Activated B cell treated with CpG ODN at 0.5 μM for 24 hours (primary cell): ENCODE measurements at regions not wholly inside any gene's neighbourhood (a gene's known extent, or its start where the extent isn't known, plus 50 kb on each side); places are given as distances from the start of the nearest gene placed in this dataset.

Experiments
- ATAC-seq: fragments of 200-7000 bp; cut with Tn5 transposase; one replicate; pipeline ENCODE4 v1.10.0; 2021; ENCODE audit warnings: low read depth, mild to moderate bottlenecking, moderate library complexity
- CTCF ChIA-PET: fragments of 350-600 bp; sonication (Branson Sonifier 250); formaldehyde crosslinking; loops from one replicate; lab custom pipeline; 2021; ENCODE audit warnings: antibody characterized with exemption; lab: Charles Lee
- POLR2A ChIA-PET: fragments of 350-600 bp; sonication (Branson Sonifier 250); formaldehyde crosslinking; loops from one replicate; lab custom pipeline; 2021; ENCODE audit warnings: antibody characterized with exemption; lab: Charles Lee
- DNase-seq: peaks from one replicate; pipeline ENCODE4 v3.0.0; 2022
- H3K27ac Mint-ChIP-seq: one replicate; pipeline ENCODE4 v1.8.0; 2020; ENCODE audit warnings: mixed read lengths
- H3K27me3 Mint-ChIP-seq: one replicate; pipeline ENCODE4 v1.8.0; 2021; ENCODE audit warnings: mixed read lengths
- H3K36me3 Mint-ChIP-seq: one replicate; pipeline ENCODE4 v1.8.0; 2021; ENCODE audit warnings: low read depth, mixed read lengths
- H3K4me1 Mint-ChIP-seq: one replicate; pipeline ENCODE4 v1.8.0; 2021; ENCODE audit warnings: mixed read lengths
- H3K4me3 Mint-ChIP-seq: one replicate; pipeline ENCODE4 v1.8.0; 2020; ENCODE audit warnings: mild to moderate bottlenecking, mixed read lengths
- H3K9me3 Mint-ChIP-seq: one replicate; pipeline ENCODE4 v1.8.0; 2020; ENCODE audit warnings: mixed read lengths
- CTCF ChIP-seq: fragments of 200-600 bp; IDR thresholded peaks from one replicate; pipeline ENCODE4 v1.8.0; 2022; ENCODE audit warnings: antibody characterized with exemption, mild to moderate bottlenecking
- intact Hi-C: fragments of 100-400 bp; cut with micrococcal nuclease; formaldehyde crosslinking; loops from one replicate; pipeline ENCODE4 v1.15.1; 2024

- H3K27ac Mint-ChIP-seq, result no peak overlapping the region
- no peaks in the 10 kb centered on the region for H3K27me3 Mint-ChIP-seq
- H3K4me1 Mint-ChIP-seq, result no peaks in the 10 kb centered on the region
- peaks cover 12% of the 10 kb centered on the region for H3K9me3 Mint-ChIP-seq
- TF ChIP-seq CTCF, result no peak
- DNase-seq, result no peak
- CTCF ChIA-PET, result no interaction called here
- H3K36me3 Mint-ChIP-seq, result no peaks in the 10 kb centered on the region
- POLR2A ChIA-PET, result no interaction called here
- no peak overlapping the region for H3K4me3 Mint-ChIP-seq
- ATAC-seq, result no peak
- intact Hi-C loops, result no loop called here
Measured at GRCh38 chr5:33261747-33262146, 179.0 kb upstream of the TARS1 start.

GRCh38 chr5:33267801-33268200 lies 173.0 kb upstream of the TARS1 start:
- no peaks in the 10 kb centered on the region for H3K4me1 Mint-ChIP-seq
- peaks cover 12% of the 10 kb centered on the region for H3K9me3 Mint-ChIP-seq
- no peak overlapping the region for H3K27ac Mint-ChIP-seq
- CTCF ChIA-PET, result no interaction called here
- no peak for ATAC-seq
- POLR2A ChIA-PET, result no interaction called here
- no peaks in the 10 kb centered on the region for H3K36me3 Mint-ChIP-seq
- no peak for DNase-seq
- TF ChIP-seq CTCF, result no peak
- no peaks in the 10 kb centered on the region for H3K27me3 Mint-ChIP-seq
- intact Hi-C loops, result no loop called here
- no peak overlapping the region for H3K4me3 Mint-ChIP-seq

GRCh38 chr5:33268374-33268773 lies 172.4 kb upstream of the TARS1 start:
- H3K4me1 Mint-ChIP-seq, result no peaks in the 10 kb centered on the region
- TF ChIP-seq CTCF, result no peak
- peaks cover 11% of the 10 kb centered on the region for H3K9me3 Mint-ChIP-seq
- no peak for ATAC-seq
- H3K36me3 Mint-ChIP-seq, result no peaks in the 10 kb centered on the region
- no peak for DNase-seq
- ChIA-PET CTCF (no interaction called here), POLR2A (no interaction called here)
- no peaks in the 10 kb centered on the region for H3K27me3 Mint-ChIP-seq
- H3K27ac Mint-ChIP-seq, result no peak overlapping the region
- no peak overlapping the region for H3K4me3 Mint-ChIP-seq
- intact Hi-C loops, result no loop called here

GRCh38 chr5:33270671-33271070 lies 170.1 kb upstream of the TARS1 start:
- H3K4me1 Mint-ChIP-seq, result no peaks in the 10 kb centered on the region
- intact Hi-C loops, result no loop called here
- no peaks in the 10 kb centered on the region for H3K36me3 Mint-ChIP-seq

GRCh38 chr5:33271606-33272005 lies 169.2 kb upstream of the TARS1 start:
- no peaks in the 10 kb centered on the region for H3K9me3 Mint-ChIP-seq
- POLR2A ChIA-PET, result no interaction called here
- H3K4me1 Mint-ChIP-seq, result no peaks in the 10 kb centered on the region
- CTCF ChIA-PET, result no interaction called here
- H3K27ac Mint-ChIP-seq, result no peak overlapping the region
- no peaks in the 10 kb centered on the region for H3K27me3 Mint-ChIP-seq
- TF ChIP-seq CTCF, result no peak
- H3K4me3 Mint-ChIP-seq, result no peak overlapping the region
- no peak for ATAC-seq
- DNase-seq, result no peak
- intact Hi-C loops, result no loop called here
- H3K36me3 Mint-ChIP-seq, result no peaks in the 10 kb centered on the region

More at GRCh38 chr5:33270671-33271070, 170.1 kb upstream of the TARS1 start:
- Mint-ChIP-seq H3K9me3 (no peaks in the 10 kb centered on the region), H3K27me3 (no peaks in the 10 kb centered on the region), H3K4me3 (no peak overlapping the region), H3K27ac (no peak overlapping the region)
- TF ChIP-seq CTCF, result no peak
- POLR2A ChIA-PET, result no interaction called here
- ATAC-seq, result no peak
- CTCF ChIA-PET, result no interaction called here
- DNase-seq, result no peak
